ENCODE measurements at regions not wholly inside any gene's neighbourhood (a gene's known extent, or its start where the extent isn't known, plus 50 kb on each side); places are given as distances from the start of the nearest gene placed in this dataset.
"Not testable (repeated sequence)": the region's sequence is repeated elsewhere in the genome, so short reads cannot be mapped to it uniquely, and the experiment has no call there.

DNA sequence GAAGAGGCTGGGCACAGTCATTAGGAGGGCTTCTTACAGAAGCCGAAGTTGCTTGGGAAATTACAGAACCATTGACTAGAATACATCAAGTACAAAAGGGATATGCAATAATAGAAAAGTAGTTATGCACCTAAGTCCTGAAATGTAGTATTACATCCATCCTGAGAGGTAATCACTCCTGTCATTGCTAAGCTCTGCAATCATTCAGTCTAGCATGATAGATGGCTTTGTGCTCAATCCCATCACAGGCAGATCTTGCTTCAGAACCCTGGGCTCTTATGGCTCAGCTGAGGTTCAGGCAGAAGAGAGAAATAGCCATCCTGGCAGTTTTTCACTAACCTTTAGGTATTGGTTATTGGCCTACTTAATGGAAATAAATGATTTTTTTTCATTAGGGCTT, 231.7 kb upstream of the AFF2 start:
- no peak for DNase-seq

DNA sequence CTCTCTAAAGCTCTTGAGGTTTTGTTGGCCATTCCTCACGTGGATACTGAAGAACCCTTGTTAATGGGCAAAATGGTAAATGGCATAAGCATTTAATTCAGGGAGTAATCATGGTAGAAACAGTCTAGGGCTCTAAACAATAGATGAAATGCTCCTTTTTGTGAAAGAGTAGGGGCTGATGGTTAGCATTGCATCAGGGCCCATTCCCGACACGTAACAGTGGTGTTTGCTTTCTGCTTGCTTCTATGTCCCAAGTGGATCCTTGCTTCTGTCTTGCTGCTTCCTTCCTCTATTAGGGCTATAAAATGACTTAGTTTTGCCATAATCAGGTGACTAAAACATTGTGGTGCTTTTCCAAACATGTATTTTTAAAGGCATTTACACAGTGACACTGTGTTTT, 230.9 kb upstream of the AFF2 start:
- no peak for DNase-seq

DNA sequence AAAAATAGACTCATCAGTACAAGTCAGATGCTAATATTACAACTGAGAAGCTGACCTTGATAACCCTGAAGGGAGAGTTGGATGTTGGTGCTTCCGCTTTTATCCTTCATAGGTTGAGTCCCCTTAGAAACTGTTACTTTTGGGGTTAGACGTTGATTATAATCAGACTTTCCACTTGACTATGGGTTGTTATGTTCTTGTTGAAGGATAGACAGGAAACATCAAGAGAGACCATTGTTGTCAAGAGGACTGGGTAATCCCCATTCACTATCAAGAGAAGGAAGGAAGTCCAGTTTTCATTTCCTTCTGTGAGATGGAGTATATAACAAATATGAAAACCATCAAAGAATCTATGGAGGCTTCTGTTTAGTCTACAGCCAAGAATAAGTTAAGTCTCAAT, 229.9 kb upstream of the AFF2 start:
- DNase-seq: no peak

DNA sequence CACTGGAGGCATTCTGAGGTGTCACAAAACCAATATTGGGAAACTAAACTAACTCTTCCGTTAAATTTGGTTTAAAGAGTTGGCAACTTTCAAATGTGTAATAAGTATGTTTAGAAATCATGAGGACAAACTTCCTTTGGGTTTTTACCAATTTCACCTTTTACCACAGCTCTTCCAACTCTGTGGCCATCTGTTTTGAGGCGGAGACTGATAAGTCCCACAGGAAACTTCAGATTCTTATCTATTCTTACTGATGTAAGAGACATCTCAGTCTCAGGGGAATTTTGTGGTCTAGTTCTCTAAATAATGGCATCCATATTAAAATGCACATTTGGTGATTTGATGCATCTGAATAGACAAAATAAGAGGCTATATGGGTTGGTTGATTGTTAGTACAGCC, 229.2 kb upstream of the AFF2 start:
- DNase-seq: no peak

DNA sequence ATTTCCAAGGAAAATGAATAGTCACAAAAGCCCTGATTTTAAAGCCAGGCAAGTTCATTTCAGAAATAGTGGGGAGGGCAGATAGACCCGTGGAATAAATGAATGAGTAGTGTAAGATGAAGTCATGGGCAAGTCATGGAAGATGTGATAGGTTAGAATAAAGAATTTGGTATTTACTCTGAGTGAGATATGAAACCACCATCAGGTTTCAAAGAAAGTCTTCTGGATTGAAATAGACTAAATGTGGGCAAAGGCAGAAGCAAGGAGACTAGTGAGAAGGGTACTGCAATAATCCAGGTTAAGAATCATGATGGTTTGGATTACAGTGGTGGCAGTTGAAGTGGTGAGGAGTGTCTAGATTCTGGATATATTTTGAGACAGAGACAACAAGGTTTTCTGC, 218.5 kb upstream of the AFF2 start:
- no peak for DNase-seq

DNA sequence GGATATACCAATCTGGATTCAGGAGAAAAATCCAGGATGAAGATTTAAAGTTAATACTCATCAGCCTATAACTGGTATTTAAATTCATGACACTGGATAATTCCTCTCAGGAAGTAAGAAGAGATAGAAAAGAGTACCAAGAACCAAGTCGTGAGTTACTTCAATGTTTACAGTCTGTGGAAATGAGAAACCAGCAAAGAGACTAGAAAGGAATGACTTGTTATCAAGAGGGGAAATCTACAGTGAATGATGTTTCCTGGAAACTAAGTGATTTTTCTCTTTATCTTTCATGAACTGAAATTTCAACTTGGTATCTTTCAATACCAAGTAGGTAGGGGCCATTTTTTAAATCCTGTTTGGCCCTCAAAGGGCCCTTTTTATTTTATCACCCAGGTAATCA, 217.9 kb upstream of the AFF2 start:
- no peak for DNase-seq

DNA sequence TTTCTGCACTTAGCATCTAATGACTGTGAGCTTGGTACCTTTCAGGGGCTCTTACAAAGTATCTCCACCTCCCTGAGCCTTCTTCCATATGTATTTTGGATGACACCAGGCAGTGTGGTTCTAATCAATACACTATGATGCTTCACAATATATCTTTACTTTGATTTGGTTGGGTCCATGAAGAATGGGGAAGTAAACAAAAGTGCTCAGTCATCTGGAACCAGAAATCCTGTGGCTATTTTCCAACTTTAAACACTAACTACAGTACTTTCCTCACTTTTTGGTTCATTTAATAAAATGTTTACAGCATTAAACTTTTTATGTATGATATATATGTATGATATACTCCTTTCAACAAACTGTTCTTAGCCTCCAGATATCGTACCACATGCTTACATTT, 216.4 kb upstream of the AFF2 start:
- DNase-seq: no peak

DNA sequence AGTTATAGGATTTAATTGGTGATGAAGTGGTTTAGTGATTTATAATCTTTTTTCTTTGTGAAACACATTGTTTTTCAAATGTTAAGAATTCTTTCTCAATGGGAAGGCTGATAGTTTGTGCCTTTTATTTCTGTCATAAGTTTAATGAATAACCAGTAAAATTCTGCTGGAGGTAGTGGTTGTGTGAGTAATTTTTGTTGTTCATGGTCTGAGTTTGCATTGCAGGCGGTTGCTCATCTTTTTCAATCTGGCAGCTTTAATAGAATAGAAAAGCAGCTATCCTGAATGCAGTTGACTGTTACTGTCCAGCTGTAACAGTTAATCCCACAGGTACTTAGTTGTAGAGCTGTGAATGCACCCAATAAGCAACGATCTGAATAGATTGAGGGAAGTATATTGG, 215.6 kb upstream of the AFF2 start:
- DNase-seq: no peak

DNA sequence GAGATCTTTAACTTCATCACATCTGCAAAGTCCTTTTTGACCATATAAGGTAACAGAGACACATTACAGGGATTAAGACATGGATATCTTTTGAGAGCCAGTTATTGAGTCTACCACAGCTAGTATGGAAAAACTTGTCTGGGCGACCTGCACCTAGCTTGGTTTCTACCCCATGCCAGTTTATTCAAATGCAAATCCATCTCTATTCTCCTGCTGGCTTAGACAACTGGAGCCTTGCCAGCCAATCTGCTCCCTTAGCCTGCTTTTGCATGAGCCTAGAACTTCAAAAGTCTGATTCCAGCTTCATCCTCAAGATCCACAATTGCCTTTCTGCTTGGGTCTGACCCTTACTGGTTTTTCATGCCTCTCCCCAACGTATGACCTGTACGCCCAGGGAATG, 212.0 kb upstream of the AFF2 start:
- DNase-seq: no peak

DNA sequence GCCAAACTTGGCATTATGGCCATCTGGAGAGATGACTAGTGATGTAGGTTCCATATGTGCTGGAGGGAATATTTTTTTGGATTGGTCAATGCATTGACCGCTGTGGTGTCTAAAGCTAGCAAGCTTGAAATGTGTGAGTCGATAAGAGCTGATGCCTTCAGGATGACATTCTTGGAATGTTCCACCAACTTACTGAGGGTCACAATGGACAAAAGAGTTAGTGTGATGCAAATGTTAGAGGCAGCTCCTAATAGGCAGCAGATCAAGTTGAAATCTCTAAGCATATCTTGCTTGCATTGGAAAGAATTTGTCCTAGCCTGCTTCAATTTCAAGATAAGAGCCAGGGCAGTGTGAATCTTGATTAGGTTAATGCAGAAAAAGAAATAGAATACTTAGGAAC, 210.4 kb upstream of the AFF2 start:
- no peak for DNase-seq

DNA sequence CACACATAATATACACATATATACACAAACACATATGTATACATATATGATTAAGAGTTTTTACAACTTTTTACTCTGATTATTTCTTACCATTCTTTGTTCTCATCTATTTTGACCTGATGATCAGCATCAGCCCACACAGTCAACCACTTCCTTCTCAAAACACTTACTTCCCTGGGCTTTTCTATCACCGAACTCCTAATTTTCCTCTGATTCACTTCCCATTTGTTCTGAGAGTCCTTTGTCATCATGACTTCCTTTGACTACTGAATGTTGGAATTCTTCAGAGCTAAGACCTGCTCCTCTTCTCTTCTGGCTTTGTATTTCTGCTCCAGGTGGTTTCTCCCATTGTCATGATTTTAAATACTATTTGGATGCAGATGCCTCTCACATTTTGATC, 209.5 kb upstream of the AFF2 start:
- no peak for DNase-seq

DNA sequence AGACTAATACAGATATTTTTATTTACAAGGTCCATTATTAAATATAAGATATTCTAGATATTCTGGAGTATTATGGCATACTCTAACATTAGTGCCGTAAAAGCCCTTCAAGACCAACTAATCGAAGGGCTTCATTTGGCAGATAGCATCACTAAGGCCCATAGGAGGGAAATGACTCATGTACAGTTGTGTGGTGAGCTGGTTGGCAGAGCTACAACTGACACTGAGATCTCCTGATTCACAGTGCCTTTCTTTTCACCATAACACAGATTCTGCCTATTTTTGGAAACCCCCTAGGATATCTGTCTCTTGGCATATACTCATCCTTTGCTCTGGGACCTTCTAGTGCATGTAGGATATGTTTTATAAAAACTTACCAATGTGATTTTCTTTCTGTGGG, 201.7 kb upstream of the AFF2 start:
- no peak for DNase-seq

DNA sequence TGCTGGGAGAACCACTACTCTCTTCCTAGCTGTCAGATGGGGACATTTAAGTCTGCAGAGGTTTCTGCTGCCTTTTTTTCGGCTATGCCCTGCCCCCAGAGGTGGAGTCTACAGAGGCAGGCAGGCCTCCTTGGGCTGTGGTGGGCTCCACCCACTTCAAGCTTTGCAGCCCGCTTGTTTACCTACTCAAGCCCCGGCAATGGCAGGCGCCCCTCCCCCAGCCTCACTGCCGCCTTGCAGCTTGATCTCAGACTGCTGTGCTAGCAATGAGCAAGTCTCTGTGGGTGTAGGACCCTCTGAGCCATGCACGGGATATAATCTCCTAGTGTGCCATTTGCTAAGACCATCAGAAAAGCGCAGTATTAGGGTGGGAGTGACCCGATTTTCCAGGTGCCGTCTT, 195.2 kb upstream of the AFF2 start:
- DNase-seq: not testable (repeated sequence)

DNA sequence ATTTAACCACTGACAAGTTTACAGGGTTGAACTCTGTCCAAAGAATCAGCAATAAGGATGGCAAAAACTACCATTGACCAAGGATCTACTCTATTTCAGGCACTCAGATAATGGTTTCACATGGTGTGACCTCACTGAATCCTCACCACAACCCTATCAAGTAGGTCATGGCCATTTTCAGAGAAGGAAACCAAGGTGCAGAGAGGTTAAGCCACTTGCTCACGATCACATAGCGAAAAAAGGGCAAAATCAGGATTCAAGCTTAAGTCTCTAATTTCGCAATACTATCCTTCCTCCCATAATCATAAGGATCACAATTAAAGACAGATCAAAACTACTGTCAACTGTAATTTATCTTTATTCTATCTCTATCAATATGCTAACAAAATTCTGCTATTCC, 191.0 kb upstream of the AFF2 start:
- no peak for DNase-seq

DNA sequence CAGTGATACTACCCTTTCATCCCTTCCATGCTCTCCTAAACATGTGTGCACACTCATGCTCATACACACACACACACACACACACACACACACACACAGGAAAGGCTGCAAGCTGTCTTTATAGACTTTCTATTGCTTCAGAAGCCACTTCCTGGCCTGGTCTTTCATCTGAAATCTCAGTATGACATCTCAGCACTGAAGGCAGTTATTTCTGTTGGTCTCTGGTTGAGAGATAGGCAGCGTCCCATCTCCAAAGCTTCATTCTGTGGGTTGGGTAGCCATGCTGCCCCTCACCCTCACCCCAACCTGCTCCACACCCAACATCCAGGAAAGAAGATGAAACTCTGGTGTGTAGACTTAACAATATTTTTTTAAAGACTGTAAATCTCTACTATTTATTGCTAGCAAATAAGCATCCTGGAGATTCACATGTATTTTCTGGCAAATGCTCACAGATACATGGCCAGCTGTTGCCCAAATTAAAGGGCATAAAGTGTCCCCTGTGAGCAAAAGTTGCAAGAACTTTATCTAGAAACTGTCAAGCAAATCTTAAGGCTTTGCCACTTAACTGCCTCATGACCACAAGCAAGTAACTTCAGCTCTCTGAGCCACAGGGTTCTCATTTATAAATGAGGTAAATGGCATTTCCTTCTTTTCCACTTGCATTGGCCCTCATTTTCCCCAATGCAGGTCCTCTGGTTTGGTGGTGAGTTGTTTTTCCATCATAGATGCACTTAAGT, 189.8 kb upstream of the AFF2 start:
- peak; percentile 15 to 36 for DNase-seq

DNA sequence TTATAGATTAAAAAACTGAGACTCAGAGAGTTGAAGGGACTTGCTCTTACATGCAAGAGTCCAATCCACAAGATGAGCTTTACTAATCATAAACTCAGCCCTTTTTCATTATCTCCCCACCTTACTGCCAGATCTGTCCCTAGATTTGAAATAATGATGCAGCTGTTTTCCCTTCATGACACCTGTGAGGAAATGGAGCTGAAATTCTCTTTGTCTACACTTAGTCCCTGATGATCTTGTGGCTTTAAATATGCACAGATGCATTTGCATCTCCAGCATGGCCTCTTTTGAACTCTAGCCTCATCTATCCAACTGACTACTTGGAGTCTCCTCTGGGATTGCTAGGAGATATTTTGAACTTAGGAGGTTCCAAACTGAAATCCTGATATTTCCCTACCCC, 188.9 kb upstream of the AFF2 start:
- DNase-seq: no peak

DNA sequence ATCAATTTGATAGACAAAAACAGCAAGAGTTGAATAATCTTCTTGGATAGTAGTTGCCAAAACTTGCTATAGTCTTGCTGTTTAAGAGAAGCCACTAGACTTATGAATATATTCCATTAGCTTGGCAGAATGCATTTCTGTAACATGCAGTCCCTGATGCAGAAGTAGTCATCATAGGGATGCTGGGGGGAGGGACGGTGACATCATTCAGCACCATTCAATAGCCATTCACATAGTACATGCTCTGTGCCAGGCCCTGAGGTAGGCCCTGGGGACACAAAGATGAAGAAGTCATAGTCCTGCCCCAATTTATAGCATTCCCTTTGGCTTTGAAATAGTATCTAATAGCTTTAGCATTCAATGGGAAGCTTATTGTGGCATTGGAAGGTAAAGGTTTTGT, 185.5 kb upstream of the AFF2 start:
- no peak for DNase-seq

DNA sequence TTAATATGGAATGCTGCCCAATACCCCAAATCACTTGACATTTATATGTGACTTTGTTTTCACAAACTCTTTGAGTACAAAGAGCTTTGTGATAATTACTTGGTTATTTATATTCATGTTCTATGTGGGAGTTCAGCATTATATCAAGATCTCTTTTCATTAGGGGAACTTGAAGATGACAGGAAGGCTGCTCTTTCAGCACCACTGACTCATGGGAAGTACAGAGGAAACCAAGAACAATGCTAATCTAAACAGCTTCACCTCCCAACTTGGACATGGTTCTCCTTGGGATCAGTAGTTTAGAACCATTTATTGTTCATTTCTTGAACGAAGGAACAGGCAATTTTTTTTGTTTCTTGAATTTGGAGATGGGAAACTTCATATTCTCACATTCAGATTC, 184.0 kb upstream of the AFF2 start:
- DNase-seq: no peak

DNA sequence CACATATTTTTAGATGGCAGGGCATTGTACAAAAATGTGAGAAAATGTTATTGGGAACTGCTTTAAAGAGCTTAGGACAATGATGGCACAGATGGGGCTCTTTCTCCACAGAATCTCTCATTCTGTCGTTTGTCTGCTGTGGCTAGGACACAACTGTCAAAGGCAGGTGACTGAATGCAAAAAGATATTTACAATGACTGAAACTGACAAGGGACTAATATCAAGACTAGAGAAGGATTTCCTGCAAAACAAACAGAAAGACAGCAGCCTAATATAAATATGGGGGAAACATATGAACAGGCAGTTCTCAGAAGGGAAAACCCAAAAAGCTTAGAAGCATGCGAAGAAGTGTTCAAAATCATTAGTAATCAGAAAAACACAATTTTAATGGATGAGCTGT, 177.5 kb upstream of the AFF2 start:
- DNase-seq: no peak

DNA sequence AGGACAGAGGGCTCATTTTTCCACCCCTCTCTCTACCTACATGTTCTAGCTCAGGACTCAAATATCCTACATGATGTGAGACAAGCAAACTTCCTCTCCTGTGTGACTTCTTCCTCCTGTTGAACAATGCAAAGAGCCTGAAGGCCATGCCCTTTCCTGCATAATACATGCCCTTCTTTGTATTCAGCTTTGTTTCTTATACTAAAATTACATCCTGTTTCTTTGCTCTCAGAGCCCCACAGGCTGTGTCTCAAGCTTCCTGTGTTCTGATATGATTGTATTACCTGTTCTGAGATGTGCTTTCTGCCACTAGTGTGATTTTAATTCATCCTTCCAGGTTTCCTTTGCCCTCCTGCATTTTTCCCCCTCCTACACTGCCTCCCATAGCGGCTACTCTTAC, 166.4 kb upstream of the AFF2 start:
- no peak for DNase-seq

DNA sequence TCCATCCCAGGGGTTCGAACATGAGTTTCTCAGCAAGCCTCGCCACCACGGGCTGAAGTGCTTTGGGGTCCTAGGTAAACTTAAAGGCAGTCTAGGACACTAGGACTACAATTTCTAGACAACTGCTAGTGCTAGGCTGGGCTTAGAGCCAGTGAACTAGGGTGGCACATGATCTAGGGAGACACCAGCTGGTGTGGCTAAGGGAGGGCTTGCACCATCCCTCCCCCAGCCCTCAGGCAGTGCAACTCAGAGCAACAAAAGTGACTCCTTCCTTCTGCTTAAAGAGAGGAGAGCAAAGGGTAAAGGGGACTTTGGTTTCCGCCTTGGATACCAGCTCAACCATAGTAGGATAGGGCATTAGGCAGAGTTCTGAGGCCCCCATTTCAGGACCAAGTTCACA, 162.5 kb upstream of the AFF2 start:
- no peak for DNase-seq

DNA sequence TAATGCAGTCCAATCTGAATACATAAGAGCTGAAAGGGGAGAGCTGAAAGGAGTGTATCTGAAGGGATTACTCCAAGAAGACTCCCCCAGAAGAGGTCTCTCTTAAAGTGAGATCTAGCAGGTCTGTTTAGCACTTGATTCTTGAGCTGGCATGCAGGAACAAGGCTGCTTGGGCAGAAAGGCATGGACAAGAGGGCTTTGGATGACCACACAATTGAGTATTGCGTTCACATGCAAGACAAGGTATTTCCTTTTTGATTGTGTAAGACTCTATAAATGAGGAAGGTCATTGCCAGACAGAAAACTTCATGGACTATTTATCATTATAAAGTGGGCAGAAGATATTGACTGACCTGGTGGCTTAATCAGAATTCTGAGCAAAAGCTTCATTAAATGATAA, 145.5 kb upstream of the AFF2 start:
- DNase-seq: no peak

DNA sequence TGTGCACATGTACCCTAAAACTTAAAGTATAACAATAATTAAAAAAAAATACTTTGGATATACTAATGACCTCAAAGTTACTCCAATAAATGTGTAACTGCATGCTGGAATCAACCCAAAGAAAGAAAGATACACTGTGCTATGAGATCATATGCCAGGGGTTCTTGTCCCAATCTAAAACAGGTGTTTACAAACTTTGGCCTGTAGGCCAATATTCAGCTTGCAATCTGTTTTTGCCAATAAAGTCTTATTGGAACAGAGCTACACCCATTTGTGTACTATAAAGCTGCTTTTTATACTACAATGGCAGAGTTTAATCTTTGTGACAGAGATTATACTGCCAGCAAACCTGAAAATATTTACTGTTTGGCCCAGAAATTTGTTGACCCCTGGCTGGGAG, 138.8 kb upstream of the AFF2 start:
- DNase-seq: no peak

DNA sequence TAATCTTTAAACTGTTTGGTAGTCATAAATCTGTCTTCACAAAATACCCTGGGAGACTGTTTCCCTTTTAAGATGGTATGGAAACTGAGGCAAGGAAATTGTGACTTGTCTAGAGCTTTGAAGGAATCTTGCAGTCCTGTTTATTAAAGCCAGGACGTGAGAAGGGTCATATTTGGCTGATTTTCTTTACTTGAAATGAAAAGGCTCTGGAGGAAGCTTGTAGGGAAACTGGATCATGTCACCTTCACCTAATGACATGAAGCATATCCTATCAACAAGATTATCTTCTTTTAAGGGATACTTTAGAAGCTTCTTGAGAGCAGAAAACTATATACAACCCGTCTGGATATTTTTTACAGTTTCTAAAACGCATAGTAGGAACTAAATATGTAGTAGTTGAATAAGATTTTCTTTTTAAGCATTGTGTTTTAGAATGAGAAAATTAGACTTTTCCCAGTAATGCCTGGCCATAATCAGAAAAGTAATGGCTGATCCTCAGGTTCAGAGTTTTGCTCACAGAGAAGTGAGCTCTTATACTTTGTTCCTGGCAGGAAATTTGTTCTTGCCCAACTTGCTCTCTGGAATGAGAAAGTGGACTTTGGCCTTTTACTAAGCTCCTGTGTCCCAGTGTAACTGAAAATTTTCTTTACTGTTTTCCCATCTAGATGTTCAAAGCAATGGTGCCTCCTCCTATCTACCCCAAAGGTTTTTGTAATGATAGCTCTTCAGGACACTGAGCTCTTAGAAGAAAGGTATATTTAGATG, 136.8 kb upstream of the AFF2 start:
- DNase-seq: no peak

DNA sequence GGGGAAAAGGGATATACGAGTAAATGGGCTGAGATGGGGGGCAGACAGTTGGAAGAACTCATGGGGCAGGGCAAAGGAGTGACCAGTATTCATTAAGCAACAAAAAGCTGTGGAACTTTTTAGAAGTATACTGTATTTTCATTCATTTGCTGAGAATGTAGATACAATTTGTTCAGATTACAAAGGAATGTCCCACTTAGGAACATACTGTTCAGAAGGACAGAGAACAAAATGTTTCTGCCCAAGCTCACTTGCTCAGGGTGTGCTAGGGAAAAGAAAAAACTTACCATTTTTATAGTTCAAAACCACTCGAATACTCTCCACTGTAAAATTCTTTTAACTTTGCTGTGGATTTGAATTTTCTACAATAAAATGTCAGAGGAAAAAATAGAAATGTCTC, 135.2 kb upstream of the AFF2 start:
- DNase-seq: no peak
